ENCODE measurements at regions not wholly inside any gene's neighbourhood (a gene's known extent, or its start where the extent isn't known, plus 50 kb on each side); places are given as distances from the start of the nearest gene placed in this dataset.

- Mint-ChIP-seq H3K27ac (ENCODE audit: unreplicated experiment) (no peak overlapping the region), H3K4me3 (ENCODE audit: unreplicated experiment) (no peak overlapping the region), H3K4me1 (ENCODE audit: unreplicated experiment) (no peaks in the 10 kb centered on the region), H3K9me3 (ENCODE audit: unreplicated experiment) (peaks cover 15% of the 10 kb centered on the region), H3K36me3 (ENCODE audit: unreplicated experiment) (no peaks in the 10 kb centered on the region), H3K27me3 (ENCODE audit: unreplicated experiment) (peaks cover 6% of the 10 kb centered on the region)
- no peak for DNase-seq (ENCODE audit: extremely low spot score, unreplicated experiment)
- no peak for TF ChIP-seq CTCF (IDR thresholded peaks at IDR 0.05)
These were observed 64.6 kb upstream of the FCN1 start for GRCh38 chr9:134982311-134982710.

GRCh38 chr9:134983074-134983473 is 65.4 kb upstream of the FCN1 start:
- Mint-ChIP-seq H3K4me3 (ENCODE audit: unreplicated experiment) (no peak overlapping the region), H3K4me1 (ENCODE audit: unreplicated experiment) (no peaks in the 10 kb centered on the region), H3K27me3 (ENCODE audit: unreplicated experiment) (peaks cover 6% of the 10 kb centered on the region), H3K9me3 (ENCODE audit: unreplicated experiment) (peaks cover 19% of the 10 kb centered on the region), H3K36me3 (ENCODE audit: unreplicated experiment) (no peaks in the 10 kb centered on the region), H3K27ac (ENCODE audit: unreplicated experiment) (no peak overlapping the region)
- no peak for TF ChIP-seq CTCF (IDR thresholded peaks at IDR 0.05)
- DNase-seq (ENCODE audit: extremely low spot score, unreplicated experiment): no peak

- H3K36me3 Mint-ChIP-seq (ENCODE audit: unreplicated experiment): no peaks in the 10 kb centered on the region
- peaks cover 19% of the 10 kb centered on the region for H3K9me3 Mint-ChIP-seq (ENCODE audit: unreplicated experiment)
- no peak overlapping the region for H3K4me3 Mint-ChIP-seq (ENCODE audit: unreplicated experiment)
- DNase-seq (ENCODE audit: extremely low spot score, unreplicated experiment): no peak
- H3K4me1 Mint-ChIP-seq (ENCODE audit: unreplicated experiment): no peaks in the 10 kb centered on the region
- H3K27me3 Mint-ChIP-seq (ENCODE audit: unreplicated experiment): peaks cover 6% of the 10 kb centered on the region
- no peak for TF ChIP-seq CTCF (IDR thresholded peaks at IDR 0.05)
- no peak overlapping the region for H3K27ac Mint-ChIP-seq (ENCODE audit: unreplicated experiment)
These were observed 66.0 kb upstream of the FCN1 start for GRCh38 chr9:134983506-134984371.

GRCh38 chr9:134984372-134985265 is 66.9 kb upstream of the FCN1 start:
- no peak for DNase-seq (ENCODE audit: extremely low spot score, unreplicated experiment)
- TF ChIP-seq CTCF (IDR thresholded peaks at IDR 0.05): no peak
- peaks cover 19% of the 10 kb centered on the region for H3K9me3 Mint-ChIP-seq (ENCODE audit: unreplicated experiment)
- H3K4me3 Mint-ChIP-seq (ENCODE audit: unreplicated experiment): no peak overlapping the region
- H3K36me3 Mint-ChIP-seq (ENCODE audit: unreplicated experiment): no peaks in the 10 kb centered on the region
- H3K4me1 Mint-ChIP-seq (ENCODE audit: unreplicated experiment): no peaks in the 10 kb centered on the region
- H3K27ac Mint-ChIP-seq (ENCODE audit: unreplicated experiment): no peak overlapping the region
- H3K27me3 Mint-ChIP-seq (ENCODE audit: unreplicated experiment): peaks cover 6% of the 10 kb centered on the region

GRCh38 chr9:134985451-134985850 is 67.7 kb upstream of the FCN1 start:
- no peaks in the 10 kb centered on the region for H3K4me1 Mint-ChIP-seq (ENCODE audit: unreplicated experiment)
- H3K27ac Mint-ChIP-seq (ENCODE audit: unreplicated experiment): no peak overlapping the region
- peaks cover 19% of the 10 kb centered on the region for H3K9me3 Mint-ChIP-seq (ENCODE audit: unreplicated experiment)
- peaks cover 3% of the 10 kb centered on the region for H3K27me3 Mint-ChIP-seq (ENCODE audit: unreplicated experiment)
- no peaks in the 10 kb centered on the region for H3K36me3 Mint-ChIP-seq (ENCODE audit: unreplicated experiment)
- DNase-seq (ENCODE audit: extremely low spot score, unreplicated experiment): no peak
- no peak overlapping the region for H3K4me3 Mint-ChIP-seq (ENCODE audit: unreplicated experiment)
- no peak for TF ChIP-seq CTCF (IDR thresholded peaks at IDR 0.05)
